GM21529 (cell line): ENCODE measurements at regions not wholly inside any gene's neighbourhood (a gene's known extent, or its start where the extent isn't known, plus 50 kb on each side); places are given as distances from the start of the nearest gene placed in this dataset.

Experiments used
- ATAC-seq: cut with Tn5 transposase; IDR thresholded peaks from one replicate; pipeline ENCODE4 v1.9.1; 2021; ENCODE audit not compliant: unreplicated experiment

DNA sequence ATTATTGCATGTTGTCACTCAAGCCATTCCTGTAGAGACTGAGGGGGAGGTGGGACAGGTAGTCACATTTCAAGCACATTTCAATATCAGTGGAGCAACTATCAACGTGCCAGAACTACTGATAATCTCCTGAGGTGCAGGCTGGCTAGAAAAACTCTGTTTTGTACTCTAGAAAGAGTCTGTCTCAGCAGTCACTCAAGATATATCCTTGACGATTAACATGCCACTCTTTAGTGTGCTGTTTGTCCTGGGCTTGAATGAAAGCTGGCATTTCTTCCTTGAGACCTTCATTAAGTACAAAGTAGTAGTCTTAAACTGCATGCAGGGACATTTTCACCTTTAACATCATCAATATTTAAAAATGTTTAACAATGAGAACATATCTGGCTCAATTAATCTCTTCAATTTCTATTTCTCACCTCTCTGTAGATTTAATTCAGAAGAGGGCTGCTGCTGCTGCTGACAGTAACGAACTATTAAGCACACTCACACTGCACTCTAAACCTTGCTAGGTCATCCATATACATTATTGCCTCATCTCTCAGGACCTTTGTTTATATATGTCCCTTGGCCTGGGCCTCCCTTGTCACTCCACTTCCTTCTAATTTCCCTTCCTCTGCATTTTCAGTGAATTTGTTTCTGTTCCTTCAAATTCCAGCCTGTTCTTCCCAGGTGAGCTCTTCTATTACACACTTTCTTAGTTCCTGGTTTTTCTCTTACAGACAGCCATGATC, 412.0 kb downstream of the HAPSTR1 start:
- no peak for ATAC-seq

DNA sequence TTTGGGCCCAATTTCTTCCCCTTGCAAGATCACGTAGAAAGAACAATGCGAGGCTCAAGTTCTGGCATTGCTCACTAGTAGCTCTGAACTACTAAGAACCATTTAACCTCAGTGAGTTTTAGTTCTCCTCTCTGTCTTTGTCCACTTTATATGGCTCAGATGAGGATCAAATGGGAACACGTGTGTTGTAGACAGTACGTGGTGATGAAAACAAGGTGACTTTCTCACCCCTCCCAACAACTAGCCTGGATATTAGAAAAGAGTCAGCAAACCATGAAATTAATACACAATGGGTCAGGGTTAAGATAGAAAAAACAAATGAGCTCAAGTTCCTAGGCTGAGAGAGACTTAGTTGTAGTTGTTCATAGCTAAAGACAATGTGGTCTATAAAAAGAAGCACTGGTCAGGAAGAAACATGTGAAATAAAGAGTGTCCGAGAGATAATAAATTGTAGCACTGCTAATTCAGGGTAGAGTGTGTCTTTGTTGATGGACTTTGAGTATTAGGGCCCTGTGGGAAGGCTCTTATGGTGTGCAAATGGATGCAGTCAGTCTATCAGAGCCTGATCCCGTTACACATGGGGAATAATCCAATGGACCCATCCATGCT, 417.0 kb downstream of the HAPSTR1 start:
- no peak for ATAC-seq

DNA sequence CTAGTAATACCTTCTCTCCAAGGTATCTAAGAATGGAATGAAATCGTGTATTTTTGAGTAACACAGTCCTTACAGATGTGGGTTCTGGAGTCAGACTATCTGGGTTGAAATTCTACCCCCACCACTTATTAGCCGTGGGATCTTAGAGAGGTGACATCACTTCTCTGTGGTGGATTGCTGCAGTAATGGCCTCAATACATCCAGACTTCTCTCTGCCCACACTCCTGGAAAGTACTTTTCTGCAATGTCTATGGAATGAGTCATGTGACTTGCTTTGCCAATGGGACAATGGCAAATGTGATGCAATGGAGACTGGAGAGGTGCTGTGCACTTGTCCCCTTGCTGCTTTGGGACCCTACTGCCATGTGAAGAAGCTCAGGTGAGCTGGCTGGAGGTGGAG, 418.2 kb downstream of the HAPSTR1 start:
- no peak for ATAC-seq

DNA sequence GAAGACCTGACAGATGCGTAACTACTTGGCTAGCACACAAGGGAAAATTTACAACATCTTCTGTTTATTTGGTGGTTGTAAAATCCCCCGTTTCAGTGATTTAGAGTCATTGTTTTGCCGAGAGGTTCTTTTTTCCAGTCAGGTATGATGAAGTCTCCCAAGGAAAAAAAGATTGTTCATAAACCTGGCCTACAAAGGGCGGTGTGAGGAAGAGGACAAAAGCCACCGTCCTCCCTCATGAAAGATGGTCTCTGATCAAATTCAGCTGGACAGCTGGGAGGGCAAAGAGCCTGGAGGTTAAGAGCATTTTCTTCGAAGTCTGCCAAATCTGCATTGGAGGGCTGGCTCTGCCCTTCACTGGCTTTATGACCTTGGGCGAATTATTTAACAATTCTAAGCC, 419.9 kb downstream of the HAPSTR1 start:
- no peak for ATAC-seq

DNA sequence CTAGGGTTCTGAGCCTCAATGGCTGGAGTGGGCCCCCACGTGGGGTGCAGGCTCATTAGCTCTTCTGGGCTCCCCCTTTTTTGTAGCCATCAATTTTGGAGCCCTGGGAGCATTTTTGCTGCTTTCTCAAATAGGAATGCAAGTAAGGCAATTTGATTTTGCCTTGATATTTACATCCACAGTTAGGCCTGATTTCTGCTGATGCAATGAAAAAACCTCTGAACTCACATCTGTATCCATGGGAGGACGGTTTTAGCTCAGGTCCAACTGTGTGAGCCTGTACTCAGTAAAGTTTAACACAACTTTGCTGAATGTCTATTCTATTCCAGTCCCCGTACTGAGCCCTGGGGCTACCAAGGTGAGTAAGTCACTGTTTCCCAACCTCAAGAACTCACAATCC, 425.0 kb downstream of the HAPSTR1 start:
- ATAC-seq: no peak

DNA sequence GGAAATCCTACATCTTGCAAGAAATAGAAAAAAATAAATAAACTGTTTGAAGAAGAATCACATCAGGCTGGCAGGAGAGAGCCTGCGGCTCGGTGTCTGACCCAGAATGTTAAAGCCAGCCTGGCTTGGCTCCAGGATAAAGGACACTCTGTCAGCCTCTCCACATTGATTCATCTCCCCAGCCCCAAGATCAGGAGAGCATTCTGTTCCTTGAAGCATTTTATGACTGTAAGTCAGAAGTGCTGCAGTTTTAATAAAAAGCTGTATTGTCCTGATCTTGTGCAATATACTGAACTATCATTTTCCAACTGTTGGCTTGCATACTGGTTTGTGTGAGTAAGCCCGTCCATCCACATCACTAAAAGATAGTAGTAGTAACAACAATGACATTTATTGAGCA, 426.6 kb downstream of the HAPSTR1 start:
- ATAC-seq: no peak

DNA sequence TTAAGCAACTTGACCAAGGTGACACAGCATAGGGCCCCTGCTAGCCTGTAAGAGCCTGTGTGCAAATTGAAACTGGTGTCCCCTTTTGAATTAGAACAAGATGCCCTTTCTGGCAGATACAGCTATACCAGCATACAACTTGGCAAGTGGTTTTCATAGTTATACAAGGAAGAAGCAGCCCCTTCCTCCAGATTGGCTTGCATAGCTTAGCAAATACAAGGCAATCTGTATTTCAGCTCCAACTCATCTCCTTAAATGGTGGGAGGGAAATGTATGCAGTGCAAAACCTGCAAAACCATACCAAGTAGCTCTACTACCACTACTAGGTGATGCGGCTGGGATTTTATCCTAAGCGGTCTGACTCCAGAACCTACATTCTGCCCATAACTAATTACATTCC, 427.1 kb downstream of the HAPSTR1 start:
- ATAC-seq: no peak

DNA sequence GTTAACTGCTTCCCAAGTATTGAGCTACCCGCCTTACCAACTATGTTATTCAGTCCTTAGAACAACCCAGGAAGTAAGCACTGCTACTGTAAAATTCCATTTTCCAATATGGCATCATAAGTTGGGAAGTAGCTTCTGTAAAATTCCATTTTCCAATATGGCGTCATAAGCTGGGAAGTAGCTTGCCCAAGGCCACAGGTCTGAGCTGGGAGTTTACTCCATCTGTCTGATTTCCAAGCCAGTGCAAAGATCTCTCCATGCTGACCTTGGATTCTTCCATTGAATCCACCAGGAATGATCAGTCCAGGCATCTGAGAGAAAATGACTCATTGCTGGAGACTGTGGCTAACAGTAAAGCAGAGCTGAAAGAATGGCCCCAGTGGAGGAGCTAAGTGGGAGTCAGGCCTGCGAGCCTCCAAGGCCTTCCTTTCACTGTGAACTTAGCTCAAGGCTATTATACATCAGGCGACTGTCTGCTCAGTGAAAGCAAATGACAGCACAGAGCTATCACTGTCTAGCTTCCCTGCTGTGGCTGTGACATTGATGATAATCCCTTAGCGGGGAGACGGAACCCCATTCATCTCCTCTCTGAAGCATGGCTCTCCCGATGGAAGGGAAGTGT, 430.4 kb downstream of the HAPSTR1 start:
- no peak for ATAC-seq

DNA sequence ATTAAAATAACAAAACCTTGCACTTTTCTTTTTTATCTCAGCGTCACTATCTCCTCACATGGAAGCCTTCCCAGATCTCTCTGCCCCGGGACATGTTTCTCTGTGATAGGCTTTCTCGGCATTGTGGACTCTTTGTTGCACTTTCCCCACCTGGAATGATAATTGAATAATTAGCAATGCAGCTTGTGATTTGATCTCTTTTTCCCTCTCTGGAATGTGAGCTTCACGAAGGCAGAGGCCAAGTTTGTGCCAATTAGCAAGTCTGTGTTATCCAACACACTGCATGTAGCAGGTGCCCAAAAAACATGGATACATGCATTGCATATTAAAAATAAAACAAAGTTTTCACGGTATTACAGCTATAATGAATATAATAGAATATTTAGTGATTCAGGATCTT, 431.2 kb downstream of the HAPSTR1 start:
- no peak for ATAC-seq

DNA sequence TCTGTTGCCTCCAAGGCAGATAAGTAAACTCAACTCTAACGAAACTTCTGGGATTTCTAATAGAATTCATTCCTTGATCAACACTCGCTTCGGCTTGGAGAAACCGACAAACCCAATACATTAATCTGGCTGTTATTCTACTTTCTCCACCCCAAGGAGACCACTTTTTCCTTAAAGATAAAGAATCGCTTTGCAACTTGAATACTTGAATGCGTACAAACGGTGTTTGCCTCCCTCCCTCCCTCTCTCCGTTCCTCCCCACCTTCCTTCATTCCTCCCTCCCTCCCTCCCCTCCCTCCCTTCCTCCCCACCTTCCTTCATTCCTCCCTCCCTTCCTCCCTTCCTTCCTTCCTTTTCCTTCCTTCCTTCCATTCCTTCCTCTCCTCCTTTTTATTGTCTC, 432.6 kb downstream of the HAPSTR1 start:
- ATAC-seq: no peak

DNA sequence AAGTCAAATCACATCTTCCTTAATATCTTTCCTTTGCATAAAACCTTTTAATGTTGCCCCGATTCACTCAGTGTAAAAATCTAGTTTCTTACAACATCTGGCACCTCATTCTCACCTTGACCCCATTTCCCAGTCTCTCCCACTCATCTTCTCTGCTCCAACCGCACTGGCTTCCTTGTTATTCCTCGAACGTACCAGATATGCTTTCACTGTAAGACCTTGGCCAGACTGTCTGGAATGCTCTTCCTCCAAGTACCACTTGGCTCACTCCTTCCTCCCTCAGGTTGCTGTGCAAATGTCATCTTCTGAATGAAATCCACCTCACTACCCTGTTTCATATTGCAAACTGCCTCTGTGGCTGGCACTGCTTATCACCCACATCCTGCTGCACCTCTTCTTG, 433.6 kb downstream of the HAPSTR1 start:
- no peak for ATAC-seq

DNA sequence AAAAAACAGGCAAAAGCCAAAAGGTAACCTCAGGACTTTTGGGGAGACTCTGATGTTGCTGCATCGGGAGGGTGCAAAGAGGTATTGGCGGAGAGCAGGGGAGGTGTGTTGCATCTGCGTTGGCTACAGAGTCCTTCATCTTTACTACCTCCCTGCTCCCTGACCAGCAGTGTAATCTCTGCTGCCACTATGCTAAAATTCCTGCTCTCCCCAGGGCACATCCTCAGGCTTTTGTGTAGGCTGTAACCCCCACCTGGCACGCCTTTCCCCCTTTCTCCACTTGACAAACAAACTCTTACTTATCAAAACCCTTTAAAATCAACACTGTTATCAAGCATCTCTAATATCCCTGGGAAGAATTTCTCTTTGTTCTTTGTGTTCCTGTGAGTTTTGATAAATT, 435.3 kb downstream of the HAPSTR1 start:
- no peak for ATAC-seq

DNA sequence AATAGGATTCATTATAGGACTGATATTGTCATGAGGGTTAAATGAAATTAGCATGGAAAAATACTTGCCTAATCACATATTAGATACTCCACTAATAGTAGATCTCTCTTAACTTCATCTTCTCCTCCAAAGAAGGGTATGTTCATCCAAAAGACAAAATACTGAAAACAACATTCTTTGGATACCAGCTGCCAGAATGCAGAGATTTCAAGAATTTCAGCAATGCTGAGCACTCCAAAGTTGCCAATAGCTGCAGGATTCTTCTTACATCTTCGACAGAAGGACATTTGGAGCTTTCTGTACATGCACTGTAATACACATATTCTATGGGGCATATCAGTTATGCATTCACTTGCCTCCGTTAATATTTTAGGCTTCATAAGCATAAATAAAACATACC, 436.5 kb downstream of the HAPSTR1 start:
- no peak for ATAC-seq

DNA sequence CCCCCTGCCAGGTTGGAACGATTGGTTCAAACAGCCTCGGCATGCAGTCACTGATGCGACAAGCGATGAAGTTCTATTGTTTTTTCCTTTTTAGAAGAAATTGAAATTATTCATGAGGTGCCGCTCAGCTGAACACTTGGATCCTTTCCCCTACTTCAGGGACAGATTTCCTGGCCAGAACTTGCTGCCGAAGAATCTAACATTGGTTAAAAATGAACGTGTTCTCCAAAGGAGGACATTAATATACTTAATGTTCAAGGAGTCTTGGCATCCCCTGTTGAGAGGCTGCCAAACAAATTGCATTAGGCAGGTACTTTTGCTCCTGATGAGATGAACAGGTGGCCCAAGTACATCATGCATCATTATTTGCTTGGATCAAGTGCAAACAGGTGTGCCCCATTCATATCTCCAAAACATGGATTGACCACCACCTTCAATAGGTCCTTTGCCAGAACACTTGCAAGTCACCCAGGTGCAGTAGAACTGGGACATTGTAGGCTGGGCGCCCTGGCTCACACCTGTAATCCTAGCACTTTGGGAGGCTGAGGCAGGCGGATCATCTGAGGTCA, 437.2 kb downstream of the HAPSTR1 start:
- no peak for ATAC-seq

DNA sequence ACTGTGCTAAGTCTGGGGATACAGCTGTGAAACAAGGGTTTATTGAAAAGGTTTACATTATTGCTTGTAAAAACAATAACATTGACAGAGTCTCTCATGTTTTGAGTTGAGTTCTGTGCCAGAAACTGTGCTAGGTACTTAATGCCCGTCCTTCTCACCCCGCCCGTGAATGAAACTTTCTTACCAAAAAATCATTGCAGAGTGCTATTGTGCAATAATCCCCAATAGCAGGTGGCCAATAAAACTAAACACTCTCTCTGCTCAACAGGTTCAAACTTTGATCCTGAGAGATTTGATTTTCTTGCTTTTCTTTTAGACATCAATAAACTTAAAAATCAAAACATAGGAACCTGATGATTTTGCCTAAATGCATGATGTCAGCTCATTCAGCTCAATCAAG, 441.6 kb downstream of the HAPSTR1 start:
- ATAC-seq: no peak

DNA sequence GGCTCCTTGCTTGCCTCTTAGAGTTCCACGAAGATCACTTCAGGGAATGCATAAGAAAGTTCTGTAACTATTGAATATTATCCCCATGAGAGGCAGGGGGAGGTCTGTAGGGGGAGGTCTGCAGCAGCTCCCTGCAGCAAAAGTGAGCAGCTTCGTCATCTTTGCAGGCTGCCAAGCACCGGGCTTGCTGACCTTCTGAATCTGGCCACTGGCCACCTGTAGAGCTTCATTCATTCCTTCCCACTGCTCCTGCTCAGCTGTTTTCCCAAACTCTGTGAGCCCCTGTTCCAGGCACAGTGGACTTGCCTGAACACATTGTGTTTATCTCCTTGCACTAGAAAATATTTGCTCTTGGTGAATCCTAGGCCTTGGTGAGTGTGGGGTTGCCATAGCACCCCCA, 443.3 kb downstream of the HAPSTR1 start:
- no peak for ATAC-seq

DNA sequence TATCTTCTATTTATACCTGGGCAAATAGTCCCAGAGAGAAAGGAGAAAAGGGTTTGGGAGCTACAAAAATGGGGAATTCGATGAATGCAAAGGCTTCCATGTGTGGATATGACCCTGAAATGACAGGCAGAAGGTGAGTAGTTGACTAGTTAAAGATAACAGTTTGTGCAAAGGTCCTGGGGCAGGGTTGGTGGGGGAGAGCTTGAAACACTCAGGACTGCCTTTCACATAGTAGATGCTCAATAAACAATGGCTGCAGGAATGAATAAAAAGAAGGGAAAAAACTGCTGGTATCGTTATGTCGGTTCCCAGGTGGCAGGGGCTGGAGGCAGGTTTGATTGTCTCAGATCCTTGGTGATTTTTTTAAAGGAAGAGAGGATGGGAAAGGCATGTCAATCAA, 445.5 kb downstream of the HAPSTR1 start:
- no peak for ATAC-seq

DNA sequence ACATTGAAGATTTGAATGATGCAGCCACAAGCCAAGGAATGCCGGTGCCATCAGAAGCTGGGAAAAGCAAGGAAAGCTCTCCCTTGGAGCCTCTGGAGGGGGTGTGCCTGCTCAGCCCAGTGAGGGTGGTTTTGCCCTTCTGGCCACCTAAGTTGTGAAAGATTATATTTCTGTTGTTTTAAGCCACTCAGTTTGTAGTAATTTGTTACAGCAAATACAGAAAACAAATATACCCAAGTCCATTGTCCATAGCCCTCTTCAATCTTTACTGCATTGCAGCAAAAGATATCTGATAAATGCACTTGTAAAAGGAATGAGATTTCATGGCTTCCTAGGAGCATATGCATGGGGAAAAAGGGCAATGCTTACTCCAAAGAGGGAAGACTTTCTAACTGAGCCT, 447.9 kb downstream of the HAPSTR1 start:
- ATAC-seq: no peak

DNA sequence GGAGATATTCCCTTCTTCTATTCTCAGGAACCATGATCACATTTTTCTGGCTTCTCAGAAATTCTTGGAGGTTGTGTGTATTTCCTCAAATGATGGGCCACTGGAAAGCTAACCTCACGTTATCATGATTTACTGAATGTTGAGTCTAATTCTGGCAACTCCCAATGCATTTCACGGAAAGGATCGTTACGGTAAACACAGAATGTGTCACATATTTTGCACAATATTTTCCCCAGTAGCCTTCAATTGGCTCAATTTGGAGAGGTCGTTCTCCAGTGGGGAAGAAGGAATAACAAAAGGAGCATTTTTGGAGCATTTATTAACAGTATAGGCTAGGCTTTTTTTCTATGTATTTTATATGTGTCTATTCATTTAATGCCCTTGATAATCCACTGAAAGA, 450.3 kb downstream of the HAPSTR1 start:
- no peak for ATAC-seq

DNA sequence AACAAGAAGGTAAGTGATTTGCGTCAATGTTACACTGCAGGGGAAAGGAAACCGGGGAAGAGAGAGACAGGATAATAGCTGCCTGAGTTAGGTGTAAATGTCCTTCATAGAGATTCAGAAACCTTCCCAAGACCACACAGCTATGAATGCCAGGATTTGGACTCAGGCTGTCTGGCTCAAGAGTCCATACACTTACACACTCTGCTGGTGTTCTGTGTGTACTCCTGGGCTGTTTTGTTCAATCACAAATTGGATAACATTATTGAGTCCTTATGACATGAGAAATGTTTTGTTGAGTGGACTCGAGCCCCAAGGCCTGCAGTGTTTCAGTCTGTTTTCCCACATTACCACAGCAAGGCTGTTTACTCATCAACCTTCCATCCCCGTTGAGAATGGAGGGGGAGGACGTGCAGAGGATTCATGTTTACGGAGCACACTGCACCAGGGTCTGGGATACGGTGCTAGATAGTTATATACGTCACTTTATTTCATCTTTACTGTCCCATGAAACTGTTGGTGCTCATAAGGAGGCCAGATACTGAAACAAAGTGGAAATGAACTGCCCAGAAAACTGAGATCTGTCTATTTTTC, 450.8 kb downstream of the HAPSTR1 start:
- ATAC-seq: no peak

DNA sequence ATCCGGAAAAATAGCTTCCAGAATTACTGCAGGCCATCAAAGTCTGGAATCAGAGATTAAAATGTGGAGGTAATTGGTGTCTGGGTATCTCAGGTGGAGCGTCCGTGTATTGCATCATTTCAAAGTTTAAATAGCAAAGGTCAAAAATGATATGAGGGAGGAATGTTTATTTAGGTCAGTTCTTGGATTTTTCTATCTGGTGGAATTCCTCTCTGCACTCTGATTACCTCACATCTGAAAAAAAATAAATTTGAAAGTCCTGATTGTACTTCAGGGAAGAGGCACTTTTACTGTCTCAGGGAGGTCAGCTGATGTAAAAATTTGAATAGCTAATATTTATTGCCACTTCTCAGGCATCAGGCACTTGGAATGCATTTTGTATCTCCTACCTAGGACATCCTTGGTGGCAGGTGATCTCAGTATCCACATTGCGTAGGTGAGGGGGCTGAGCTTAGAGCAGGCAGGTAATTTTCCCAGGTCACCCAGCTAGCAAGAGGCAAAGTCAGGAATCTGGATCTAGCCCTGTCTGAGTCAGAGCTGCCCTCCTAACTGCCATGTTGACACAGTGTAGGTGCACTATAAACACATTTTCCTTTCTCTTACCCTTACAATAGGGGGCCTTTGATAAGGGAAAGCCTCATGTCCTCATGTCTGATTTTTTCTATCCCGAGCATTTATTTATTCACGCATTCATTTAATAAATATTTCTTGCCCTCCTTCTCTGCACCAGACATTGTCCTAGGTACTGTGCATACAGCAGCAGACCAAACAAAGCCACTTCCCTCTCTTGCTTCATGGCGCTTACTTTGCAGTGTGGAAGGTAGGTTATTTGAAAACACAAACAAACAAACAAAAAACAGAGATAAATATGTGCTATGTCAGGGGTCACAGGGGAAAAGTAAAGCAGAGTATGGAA, 454.3 kb downstream of the HAPSTR1 start:
- no peak for ATAC-seq
